IPS-NIHi7 (cell line): ENCODE measurements at regions not wholly inside any gene's neighbourhood (a gene's known extent, or its start where the extent isn't known, plus 50 kb on each side); places are given as distances from the start of the nearest gene placed in this dataset.
A peak's percentile ranks its signal among the peaks of the same experiment; 100 is the strongest.

ENCODE experiments used
- DNase-seq: peaks from one replicate; pipeline ENCODE4 v3.0.0; 2012; ENCODE audit warnings: mixed read lengths; ENCODE audit errors: extremely low spot score

DNA sequence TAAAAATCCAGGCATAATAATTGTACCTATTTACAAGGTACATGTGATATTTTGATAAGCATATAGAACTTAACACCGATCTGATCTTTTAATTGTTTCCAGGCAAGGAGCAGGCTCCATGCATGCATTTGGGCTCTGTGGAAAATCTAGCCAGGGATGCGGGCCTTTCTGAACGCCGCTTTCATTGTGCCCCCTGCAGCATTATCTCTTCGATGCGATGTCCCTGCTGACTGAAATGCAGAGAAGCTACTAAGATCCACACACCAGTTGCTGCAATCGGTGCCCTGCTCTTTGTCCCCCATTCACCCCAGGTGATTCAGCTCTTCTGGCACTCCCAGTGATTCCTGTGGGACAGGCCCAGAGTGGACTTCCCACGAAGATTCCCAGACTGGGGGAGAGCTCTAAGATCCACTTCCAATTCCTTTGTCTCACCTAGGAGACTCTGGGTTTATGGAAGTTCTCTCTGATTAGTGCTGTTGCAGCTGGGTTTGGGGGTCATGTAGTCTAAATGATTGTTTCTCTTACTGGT lies 254.3 kb upstream of the AGA start:
- DNase-seq, result peak; percentile 58

- DNase-seq, result no peak
Measured at GRCh38 chr4:177699365-177700213, 257.4 kb upstream of the AGA start.

DNA sequence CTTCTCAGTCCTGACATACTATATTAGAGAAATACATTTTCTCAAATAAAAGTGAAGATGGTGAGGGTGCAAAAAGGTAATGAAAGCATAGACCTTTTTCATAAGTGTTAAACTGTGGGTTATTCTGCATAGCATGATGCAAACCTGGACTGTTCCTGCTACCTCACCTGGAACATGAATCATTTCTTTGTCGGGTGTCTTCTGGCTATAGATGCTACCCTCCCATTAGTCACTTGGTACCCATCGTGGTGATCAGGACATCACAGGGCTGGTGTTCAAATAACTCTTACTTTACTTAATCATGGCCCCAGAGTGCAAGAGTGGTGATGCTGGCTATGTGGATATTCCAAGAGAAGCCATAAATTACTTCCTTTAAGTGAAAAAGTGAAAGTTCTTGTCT lies 264.7 kb upstream of the AGA start:
- DNase-seq, result no peak

DNA sequence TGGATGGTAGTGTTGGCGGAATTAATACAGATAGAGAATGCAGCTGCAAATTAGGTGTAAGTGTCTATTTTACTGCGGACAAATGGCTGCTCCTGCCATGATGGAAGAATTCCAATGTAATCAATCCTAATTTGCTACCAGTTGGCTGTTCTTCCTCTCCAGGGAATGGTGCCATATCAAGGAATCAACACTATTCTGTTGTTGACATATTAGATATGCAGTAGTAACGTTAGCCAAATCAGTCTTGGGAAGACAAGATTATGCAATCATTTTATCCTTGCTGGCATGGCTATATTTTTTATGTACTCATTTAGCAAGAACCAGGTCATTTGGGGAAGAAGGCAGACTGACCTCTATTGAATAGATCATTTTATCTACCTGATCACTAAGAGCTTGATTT lies 271.2 kb upstream of the AGA start:
- no peak for DNase-seq

DNA sequence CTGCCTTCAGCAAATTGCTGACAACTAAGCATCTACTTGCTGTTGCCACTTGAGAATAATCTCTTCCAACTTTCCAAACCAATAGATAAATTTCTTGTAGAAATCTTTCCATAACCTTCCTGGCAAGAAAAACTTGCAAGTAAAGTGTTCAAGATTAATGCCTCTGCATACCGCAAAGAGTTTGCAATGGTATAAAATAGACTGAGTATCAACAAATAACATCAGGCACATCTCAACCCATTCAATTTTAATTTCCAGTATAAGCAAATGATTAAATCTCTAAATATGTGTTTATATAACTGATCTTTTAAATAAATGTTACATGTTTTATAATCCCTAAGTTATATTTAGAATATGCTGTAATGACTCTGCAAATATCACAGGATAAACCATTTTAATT lies 275.2 kb upstream of the AGA start:
- no peak for DNase-seq

- no peak for DNase-seq
Measured at GRCh38 chr4:177718514-177718913, 276.3 kb upstream of the AGA start.

- DNase-seq, result no peak
Measured at GRCh38 chr4:177726111-177726510, 283.9 kb upstream of the AGA start.

DNA sequence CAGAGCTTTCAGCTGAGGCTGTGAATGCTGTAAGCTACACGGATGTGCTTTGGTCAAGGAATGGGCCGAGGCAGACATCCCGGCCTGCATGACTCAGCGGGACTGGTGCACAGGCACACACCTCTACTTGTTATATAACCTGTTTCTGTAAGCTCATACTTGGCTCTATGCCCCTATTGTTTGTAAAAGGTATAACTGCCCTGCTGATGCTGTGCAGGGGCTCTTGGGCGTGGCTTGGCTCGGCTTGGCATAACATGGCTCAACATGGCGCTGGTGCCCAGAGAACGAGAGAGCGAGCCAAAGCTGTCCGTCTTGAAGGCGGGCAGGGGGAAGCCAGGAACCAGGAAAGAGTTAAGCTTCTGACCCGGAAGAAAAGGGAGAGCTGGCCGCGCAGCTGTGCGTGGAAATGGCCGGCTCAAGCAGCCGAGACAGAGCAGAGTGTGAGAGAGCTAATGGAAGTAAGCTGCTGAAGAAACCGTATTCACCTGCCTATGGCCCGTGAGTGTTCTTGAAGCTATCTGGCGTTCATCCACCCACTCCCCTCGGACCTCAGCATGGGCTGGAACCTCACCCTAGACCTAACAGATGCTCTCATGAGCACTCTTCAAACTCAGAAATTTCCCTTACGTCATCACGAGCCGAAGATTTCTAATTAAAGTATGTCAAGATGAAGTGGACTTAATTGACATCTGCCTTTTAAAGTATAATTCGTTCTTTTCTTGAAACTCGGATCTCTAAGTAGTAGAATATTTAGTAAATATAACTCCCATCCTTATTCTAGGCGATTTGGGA lies 286.3 kb upstream of the AGA start:
- no peak for DNase-seq

DNA sequence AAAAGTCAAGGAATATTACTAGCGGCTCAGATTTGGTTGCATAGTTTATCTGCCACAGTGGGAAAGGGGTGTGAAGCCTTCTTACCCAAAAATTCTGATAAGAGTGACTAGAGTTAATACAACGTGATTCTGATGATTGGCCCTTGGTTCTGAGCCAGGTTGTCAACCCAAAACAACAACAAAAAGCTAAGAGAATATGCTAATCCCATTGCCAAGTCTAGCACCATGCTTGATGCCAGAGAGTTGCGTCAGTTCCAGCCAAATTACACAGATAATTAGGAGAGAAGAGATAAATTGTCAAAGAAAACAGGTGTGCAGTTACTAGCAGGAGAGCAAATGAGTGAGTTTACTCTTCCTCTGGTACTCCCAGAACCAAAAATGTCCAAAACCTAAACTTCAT lies 287.4 kb upstream of the AGA start:
- no peak for DNase-seq

DNA sequence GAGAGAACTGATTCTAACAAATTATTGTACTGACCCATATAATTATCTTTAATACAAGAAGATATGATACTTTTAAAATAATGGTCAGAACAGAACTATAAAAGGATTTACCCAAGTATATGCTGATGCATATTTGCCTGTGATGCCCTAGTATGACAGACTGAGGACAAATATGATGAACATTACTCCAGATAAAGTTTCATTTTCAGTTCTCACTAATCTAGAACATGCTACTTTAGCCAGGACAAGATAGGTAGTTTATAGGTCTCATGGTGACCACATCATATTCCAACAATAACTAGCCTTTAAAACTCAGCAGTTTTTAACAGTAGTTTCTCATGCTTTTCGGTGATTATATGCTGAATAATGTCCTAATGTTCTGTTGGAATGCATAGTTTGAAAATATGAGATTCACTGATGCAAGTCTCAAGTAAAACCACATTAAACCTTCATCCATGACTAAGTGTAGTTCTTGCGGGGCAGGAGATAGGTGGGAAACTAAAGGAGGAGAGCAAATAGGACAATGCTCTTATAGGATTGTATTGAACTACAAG lies 295.2 kb upstream of the AGA start:
- DNase-seq, result no peak

GRCh38 chr4:177740563-177740962 lies 298.3 kb upstream of the AGA start:
- DNase-seq, result no peak

DNA sequence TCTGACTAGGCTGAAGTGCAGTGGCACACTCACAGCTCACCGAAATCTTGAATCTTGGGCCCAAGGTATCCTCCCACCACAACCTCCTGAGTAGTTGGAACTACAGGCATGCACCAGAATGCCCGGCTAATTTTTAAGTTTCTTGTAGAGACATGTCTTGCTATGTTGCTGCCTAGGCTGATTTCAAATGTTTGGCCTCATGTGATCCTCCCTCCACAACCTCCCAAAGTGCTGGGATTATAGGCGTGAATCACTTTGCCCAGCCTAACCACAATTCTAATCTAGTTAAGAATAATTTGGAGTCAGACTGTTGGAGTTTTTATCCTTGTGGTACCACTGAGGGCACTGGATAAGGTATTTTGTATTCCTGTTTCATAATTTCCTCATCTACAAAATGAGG lies 317.5 kb upstream of the AGA start:
- DNase-seq, result no peak

- no peak for DNase-seq
Measured at GRCh38 chr4:177761692-177762091, 319.5 kb upstream of the AGA start.

DNA sequence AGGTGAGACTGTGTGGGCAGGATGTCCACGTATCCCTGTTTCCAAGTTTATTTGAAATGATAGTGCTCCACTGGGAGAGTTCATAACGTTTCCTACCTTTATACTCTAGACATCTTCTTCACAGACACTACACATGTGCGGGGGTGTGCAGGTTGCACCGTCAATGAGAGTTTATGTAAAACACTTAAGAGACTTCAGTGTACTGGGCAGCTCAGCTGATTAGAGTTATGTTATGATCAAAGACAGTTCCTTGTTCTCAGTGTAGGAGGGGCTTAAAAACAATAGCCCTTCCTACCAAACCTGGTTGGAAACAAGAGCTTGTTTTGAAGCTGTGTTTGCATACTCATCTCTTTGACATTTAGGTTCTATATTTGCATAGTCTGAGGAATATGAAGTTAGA lies 326.9 kb upstream of the AGA start:
- no peak for DNase-seq

DNA sequence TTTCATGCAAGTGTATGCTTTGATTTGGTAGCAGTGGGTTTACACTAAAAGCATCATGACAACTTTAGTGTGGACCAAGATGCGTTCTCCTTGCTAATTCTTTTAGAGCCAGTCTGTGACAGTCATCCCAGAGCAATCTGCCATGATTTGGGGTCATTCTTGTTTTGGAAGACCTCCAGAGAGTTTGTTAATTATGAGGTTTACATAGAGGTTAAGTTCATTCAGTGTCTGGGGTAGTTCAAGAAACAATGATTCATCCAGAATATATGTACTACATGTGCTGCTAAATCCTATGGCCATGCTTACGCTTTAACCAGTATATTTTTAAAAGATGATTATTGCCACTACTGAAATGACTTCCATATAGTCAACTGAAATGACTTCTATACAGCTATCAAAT lies 328.5 kb upstream of the AGA start:
- no peak for DNase-seq

DNA sequence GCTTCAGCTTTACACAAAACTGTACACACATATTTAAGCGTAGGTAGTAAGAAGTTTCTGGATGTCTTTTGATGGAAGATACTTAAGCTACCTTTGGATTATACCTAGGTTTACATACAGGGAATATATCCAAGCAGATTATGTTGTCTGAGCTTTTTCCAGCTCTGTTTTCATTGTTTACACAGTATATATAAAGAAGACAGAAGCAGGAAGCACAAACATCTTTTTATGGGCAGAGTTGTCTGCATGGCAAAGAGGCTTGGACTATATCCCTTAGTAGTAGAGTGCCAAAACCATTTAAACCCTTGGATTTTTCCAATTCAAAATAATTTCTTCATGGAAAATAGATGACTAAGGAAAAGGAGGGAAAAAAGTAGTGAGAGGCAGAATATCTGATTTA lies 329.4 kb upstream of the AGA start:
- DNase-seq, result no peak

DNA sequence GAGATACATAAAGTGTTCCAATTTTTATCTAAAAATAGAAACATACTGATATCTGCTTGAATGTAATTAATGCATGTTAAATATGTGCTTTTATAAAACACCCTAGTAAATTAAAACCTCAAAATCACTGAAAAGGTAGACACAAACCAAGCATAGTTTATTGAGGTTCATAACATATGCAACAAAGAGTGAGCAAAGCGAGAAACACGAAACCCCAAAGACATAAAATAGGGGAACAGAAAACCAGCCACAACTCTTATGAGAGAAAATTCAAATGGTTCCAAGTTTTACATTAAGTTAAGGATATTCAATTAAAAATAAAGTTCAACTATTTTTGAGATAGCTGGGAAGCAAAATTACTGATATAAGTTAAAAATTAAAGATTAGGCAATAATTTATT lies 336.4 kb upstream of the AGA start:
- DNase-seq, result no peak

DNA sequence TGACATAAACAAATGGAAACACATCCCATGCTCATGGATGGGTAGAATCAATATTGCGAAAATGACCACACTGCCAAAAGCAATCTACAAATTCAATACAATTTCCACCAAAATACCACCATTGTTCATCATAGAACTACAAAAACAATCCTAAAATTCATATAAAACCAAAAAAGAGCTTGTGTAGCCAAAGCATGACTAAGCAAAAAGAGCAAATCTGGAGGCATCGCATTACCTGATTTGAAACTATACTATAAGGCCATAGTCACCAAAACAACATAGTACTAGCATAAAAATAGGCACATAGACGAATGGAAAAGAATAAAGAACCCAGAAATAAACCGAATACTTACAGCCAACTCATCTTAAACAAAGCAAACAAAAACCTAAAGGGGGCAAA lies 342.8 kb upstream of the AGA start:
- DNase-seq, result no peak

DNA sequence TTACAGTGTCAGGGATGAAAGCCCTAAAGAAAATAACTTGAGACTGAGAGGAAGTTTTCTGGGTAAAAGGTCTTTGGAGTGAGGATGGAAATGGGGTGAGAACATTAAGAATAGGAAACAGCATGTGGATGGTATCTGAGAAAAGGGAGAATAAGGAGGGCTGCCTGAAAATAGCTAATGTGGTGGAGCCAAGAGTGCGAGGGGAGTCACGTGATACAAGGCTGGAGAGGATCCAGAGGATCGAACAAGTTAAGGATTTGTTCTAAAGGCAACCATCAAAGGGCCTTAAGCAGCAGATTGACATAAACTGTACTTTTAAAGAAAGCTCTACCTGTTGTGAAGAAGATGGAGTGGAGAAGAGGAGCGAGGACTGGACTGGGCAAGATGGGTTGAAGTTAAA lies 347.4 kb upstream of the AGA start:
- DNase-seq, result no peak

- no peak for DNase-seq
Measured at GRCh38 chr4:177791188-177791587, 349.0 kb upstream of the AGA start.

DNA sequence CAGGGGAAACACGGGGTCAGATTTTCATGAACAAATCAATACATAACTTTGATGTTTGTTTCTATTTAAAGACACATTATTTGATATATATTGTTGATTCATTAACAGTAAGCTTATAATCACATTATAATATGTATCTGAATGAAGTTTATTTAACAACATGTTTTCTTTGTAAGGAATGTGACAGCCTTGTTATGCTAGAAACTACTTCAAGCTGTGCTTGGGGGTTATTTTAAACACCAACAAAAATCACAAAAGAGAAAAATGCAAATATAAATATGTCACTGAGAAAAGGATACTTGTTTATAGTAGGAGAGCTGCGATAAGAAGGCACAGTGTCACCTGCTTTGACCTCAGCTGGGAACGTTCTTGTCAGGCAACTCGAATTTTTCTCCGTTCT lies 354.6 kb upstream of the AGA start:
- no peak for DNase-seq

- DNase-seq, result no peak
Measured at GRCh38 chr4:177798161-177798560, 355.9 kb upstream of the AGA start.

- no peak for DNase-seq
Measured at GRCh38 chr4:177802162-177802561, 359.9 kb upstream of the AGA start.
